GM18526 (cell line): ENCODE measurements at regions not wholly inside any gene's neighbourhood (a gene's known extent, or its start where the extent isn't known, plus 50 kb on each side); places are given as distances from the start of the nearest gene placed in this dataset.

ENCODE experiments used
- POLR2A ChIP-seq: IDR thresholded peaks from 3 replicates; pipeline ENCODE4 v1.6.1; 2011; ENCODE audit not compliant: insufficient read length; ENCODE audit errors: extremely low read depth

DNA sequence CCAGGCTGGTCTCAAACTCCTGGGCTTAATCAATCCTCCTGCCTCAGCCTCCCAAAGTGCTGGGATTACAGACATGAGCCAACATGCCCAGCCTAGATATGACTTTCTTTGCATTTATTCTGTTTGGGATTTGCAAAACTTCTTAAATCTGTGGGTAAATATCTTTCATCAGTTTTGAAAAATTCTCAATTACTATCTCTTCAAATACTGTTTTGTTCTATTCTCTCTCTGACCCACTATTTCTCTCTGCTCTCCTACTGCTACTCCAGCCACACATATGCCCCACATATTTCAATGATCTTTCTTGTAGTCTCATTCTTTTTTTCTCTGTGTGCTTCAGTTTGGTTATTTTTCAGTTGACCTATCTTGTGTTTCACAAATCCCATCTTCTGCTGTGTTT is 205.1 kb downstream of the CHIC2 start:
- no peak for TF ChIP-seq POLR2A

GRCh38 chr4:53858744-53859143 is 205.7 kb downstream of the CHIC2 start:
- TF ChIP-seq POLR2A = no peak

DNA sequence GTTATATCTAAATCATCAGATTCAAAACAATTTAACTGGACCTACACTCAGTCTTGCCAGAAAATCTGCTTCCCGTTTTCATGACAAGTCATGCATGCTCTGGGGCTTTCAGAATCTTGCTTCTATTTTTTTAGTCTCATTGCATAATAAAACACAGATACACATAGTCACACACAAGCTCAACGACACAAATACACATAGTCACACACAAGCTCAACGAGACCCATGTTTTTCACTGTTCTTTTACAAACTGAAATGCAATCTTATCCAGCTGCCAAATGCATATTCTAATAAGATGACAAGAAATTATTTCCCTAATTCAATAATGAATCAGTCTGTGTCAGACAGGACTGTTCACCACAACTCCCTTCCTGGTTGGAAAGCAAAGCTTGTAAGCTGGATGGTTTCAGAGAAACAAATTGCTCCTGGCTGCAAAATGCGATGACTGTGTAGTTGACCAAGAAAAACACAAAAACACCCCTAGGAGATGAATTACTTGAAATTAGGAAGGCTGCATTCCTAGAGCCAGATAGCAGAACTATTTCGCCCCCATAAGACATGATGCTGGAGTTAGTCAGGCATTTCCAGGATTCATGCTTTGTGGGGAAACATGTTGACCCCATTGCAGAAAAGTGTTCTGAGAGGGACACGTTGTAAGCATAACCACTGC is 208.7 kb downstream of the CHIC2 start:
- no peak for TF ChIP-seq POLR2A

DNA sequence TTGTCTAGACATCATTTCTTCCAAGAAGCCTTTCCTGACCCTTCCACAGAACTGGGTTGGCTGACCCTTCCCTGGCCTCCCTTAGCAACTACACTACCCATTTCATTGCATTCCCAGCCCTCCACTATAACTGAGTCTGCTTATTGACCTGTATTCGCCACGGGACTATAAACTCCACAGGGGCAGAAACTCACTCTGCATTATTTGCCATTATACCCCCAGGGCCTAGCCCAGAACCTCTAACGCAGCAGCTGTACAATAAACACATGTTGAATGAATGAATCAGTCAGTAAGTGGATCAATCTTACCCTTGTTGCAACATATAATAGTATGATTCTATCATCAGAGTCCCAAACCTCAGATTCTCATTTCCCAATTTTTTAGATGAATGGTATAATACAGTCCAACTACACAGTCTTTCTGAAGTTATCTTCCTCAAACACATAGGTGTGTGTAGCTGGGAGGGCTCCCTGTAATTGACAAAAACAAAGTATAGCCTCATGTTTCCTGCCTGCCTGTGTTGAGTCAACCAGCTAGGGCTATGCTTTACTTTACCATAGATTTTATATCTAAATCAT is 209.3 kb downstream of the CHIC2 start:
- TF ChIP-seq POLR2A = no peak

DNA sequence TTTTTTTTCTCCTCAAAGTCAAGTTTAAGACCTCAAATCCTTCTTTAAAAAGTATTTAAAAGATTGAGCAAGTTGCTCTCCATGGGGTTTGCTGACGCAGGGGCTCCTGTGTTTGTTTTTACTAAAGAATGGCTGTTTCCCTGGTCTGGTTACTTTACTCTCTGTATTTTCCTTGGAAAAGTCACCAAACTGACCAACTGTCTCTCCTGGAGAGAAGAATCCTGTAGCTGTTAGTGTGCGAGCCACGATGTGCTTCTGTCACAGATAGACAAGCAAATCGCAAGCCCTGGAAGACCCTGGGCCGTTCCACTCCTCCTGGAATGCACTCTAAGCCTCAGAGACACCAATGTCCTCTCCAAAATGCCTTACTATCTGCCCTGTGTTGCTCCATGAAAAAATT is 212.1 kb downstream of the CHIC2 start:
- TF ChIP-seq POLR2A = no peak

GRCh38 chr4:53847965-53848364 is 216.4 kb downstream of the CHIC2 start:
- no peak for TF ChIP-seq POLR2A

DNA sequence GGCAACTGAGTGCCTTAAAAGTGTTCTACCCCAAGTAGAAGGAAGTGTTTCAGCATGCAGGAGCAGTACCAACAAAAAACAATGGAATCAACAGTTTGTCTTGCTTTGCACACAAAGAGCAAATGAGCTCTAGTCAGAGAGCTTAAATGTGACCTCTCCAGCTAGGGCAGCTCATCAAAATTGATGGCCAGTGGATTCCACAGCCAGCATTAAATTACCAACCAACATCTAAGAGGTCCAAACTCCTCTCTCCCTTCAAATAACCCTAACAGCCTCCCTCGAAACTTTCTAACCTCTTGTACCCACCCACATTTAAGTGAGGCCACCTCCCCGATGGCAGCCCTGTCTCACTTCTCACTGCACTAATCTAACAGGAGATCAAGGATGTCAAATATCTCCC is 219.9 kb downstream of the CHIC2 start:
- TF ChIP-seq POLR2A = no peak

DNA sequence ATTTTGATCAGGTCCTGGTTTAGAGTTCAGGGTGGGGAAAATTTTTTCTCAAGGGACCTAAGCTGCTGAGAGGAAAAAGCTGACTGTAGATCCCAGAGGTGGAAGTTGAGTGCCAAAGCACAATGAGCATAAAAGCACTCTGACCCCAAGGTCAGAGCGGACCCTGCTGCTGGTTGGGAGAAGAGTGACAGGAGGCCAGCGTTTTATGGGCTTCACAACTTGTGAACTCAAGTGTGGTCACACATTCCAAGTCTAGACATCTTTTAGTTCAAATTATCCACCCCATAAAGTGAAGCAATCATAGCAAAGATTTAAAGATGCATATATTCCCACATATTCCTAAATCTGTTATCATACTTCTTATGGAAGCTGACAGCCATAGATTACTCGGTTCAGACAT is 220.3 kb downstream of the CHIC2 start:
- no peak for TF ChIP-seq POLR2A

- TF ChIP-seq POLR2A = no peak
These were observed 222.7 kb downstream of the CHIC2 start for GRCh38 chr4:53841711-53842110.

GRCh38 chr4:53840643-53841042 is 223.8 kb downstream of the CHIC2 start:
- TF ChIP-seq POLR2A = no peak

DNA sequence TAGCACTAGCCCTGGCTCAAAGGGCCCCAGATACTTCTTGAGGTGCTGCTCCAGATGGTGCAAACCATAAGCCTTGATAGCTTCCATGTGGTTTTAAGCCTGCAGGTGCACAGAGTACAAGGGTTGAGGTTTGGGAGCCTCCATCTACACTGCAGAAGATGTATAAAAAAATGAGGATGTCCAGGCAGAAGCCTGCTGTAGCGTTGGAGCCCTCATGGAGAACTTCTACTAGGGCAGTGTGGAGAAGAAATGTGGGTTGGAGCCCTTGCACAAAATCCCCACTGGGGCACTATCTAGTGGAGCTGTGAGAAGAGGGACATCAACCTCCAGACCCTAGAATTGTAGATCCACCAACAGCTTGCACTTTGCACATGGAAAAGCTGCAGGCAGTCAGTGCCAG is 231.9 kb downstream of the CHIC2 start:
- no peak for TF ChIP-seq POLR2A

DNA sequence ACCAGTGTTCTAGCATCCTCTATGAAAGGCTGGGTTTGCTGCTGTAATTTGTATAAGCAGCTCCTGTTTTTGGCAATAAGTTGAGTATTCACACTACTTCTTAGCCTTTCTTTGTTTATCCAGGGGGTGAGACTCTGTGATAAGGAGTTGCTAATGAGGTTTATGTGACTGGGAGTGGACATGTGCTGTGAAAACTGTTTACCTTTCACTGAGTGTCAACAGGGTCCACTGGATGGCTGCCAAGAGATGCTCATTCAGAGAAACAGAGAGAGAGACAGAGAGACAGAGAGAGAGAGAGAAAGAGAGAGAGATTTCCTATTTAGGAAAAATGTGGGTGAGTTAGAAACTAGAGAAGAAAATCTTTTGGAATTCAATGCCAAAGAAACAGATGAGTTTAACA is 233.9 kb downstream of the CHIC2 start:
- TF ChIP-seq POLR2A = no peak

- no peak for TF ChIP-seq POLR2A
These were observed 230.0 kb upstream of the LNX1 start for GRCh38 chr4:53821179-53821851.

- no peak for TF ChIP-seq POLR2A
These were observed 226.8 kb upstream of the LNX1 start for GRCh38 chr4:53818104-53818503.

GRCh38 chr4:53816561-53816960 is 225.3 kb upstream of the LNX1 start:
- TF ChIP-seq POLR2A = no peak

- TF ChIP-seq POLR2A = no peak
These were observed 224.0 kb upstream of the LNX1 start for GRCh38 chr4:53815281-53815680.

GRCh38 chr4:53813998-53814397 is 222.7 kb upstream of the LNX1 start:
- TF ChIP-seq POLR2A = no peak
